G401.6 (cell line): ENCODE measurements at regions not wholly inside any gene's neighbourhood (a gene's known extent, or its start where the extent isn't known, plus 50 kb on each side); places are given as distances from the start of the nearest gene placed in this dataset.

ENCODE experiments used
- FAIRE-seq: peaks from 2 replicates; lab custom pipeline; 2012; peaks lifted over from hg19 to GRCh38; lab: Jason Lieb, UNC

GRCh38 chr18:65547046-65547445 lies 203.8 kb upstream of the CDH7 start:
- no peak for FAIRE-seq

DNA sequence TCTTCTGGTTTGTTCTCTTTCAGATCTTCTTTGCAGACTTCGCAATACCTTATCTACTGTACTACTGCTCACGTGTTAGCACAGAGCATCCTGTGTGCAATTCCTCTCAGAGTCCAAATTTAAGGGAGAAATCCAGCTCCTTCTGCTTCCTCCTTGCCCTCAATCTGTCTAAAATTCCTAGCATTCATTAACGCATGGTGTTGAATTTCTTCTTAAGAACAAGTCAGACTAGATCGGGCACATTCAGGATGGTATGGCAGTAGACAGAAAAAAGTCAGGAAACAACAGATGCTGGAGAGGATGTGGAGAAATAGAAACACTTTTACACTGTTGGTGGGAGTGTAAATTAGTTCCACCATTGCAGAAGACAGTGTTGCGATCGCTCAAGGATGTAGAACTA lies 206.1 kb upstream of the CDH7 start:
- no peak for FAIRE-seq

DNA sequence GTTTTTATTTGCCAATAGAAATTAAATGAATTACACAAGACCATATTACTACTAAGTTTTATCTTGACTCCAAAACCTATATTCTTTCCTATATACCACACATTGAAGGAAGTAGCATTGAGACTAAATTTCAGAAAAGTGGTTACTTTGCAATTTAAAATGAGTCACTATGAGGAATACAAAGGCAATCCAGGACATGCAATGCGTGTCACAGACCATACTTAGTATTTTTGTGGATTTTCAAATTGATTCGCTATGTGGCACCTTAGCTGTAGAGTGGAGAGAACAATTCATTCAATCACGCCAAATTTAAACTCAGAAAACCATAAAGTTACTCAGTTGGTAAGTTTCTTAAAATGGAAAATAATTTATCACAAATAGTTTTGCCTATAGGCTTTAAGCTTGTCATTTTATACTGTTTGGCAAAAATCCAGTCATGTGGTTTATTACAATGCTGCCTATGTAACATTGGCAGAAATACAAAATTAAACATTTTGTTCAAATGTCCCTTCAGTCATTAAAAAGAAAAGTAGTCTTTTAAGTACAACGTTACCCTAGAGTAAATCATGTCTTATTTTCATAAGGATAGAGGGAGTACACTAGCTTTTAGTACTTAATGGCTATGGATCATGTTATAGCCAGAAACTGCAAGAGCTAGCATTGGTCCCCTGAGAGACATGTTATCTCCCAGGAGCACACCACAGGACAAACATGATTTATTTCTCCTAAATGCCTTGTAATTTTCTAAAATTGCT lies 222.8 kb upstream of the CDH7 start:
- FAIRE-seq: no peak

- no peak for FAIRE-seq
Measured at GRCh38 chr18:65526099-65526498, 224.7 kb upstream of the CDH7 start.

DNA sequence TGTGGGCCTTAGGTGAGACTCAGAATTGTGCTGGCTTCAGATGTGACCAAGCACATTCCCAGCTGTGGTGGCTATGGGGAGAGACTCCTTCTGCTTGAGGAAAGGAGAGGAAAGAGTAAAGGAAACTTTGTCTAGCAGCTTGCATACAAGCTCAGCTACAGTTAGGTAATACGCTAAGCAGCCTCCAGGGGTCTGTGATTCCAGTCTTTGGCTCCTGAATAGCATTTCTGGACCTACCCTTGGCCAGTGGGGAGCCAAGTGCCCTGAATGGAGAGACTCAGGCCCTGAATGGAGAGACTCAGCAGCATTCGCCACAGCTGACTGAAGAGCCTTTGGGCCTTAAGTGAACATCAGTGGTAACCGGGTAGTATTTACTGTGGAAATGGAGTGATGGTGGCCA lies 227.4 kb upstream of the CDH7 start:
- FAIRE-seq: no peak

- FAIRE-seq: no peak
Measured at GRCh38 chr18:65522907-65523306, 227.9 kb upstream of the CDH7 start.

DNA sequence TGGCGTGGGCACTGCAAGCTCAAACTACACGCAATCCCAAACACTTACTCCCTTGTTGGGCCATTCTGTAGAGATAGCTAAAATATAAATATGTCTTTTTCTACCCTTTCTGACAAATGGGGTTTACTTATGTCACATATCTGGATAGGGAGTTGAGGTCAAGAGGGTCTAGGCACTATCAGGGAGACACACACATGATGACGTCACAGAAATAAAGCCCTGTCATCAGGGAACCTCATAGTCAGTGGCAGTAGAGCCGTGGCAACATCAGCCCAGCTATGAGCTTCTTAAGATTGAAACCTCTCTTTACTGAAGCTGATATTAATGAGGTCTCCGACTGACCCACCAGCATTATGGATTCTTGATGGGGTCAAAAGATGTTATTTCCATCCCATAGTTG lies 234.6 kb upstream of the CDH7 start:
- no peak for FAIRE-seq

DNA sequence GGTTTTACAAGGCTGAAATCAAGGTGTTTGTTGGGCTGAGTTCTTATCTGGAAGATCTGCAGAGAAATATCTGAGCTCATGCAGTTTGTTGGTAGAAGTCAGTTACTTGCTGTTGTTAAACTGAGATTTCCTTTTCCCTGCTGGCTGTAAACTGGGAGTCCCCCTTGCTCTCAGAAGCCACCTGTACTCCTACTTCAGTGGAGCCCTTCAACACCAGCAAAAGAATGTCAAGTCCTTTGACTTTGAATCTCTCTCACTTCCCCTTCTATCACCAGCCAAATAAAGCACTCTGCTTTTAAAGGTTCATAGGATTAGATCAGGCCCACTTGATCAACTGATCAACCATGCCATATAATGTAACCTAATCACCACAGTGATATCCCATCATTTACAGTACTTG lies 252.2 kb upstream of the CDH7 start:
- no peak for FAIRE-seq

DNA sequence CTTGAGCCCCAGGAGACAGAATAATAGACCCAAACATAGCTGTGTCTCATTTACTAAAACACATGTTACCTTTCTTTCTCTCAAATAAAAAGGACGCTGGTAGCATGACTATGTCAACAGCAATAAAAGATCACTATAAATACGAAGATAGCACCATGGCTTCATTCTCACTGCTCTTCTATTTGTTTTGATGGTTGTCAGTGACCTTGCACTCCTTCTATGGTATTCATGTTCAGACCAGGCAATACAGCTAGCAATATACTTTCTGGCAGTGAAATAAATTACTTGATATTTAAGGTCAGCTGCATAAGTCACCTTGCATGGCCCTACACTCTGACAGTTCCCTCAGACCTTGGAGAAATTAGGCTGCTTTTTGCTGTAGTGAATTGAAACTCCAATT lies 263.2 kb upstream of the CDH7 start:
- no peak for FAIRE-seq

DNA sequence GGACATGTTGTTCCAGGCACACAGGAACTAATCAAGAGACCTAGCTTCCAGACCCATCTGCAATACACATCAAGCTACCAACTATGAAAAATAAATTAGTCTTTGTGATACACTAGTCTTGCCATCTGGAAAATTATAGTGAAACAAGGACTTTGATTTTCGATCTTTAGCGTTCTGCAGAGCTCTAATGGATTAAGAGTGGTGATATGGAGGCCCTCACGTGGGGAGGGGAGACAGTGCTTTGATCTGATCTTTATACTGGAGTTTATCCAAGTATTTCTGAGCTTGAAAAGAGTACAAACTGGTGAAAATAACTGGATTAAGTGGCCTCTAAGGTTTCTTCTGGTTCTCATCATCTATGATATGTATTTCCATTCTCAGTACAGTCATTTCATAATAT lies 273.4 kb upstream of the CDH7 start:
- FAIRE-seq: no peak

DNA sequence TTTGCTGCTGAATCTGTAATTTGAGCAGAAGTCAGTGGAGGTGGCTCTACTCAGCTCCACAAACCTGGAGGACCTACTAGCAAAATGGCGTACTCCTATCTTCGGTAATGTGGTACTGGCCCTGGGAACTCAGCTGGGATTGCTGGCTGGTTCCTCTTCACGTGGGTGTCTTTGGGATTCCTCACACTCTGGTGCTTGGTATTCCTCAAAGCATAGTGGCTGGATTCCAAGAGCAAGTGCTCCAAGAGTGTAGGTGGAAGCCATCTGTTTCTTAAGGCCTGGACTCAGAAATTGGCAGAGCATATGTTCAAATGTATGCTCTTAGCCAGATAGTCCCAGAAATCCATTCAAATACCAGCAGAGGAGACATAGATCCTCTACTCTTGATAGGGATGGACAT lies 281.9 kb upstream of the CDH7 start:
- no peak for FAIRE-seq

DNA sequence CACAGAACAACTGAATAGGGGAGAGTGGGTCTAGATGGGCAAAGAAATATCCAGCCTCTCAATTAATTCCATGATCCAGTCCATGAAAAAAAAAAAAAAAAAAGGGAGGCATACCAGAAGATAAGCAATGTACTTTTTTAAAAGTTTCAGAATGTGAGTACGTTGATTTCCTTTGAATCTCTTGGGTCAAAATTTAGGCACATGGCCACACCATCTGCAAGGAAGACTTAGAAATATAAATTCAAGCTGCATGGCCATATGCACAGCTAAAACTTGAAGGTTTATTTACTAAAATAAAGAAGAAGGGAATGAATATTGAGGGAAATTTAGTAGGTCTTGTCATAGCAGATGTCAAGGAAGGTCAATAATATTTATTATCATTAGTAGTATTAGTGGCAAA lies 286.5 kb upstream of the CDH7 start:
- FAIRE-seq: no peak

DNA sequence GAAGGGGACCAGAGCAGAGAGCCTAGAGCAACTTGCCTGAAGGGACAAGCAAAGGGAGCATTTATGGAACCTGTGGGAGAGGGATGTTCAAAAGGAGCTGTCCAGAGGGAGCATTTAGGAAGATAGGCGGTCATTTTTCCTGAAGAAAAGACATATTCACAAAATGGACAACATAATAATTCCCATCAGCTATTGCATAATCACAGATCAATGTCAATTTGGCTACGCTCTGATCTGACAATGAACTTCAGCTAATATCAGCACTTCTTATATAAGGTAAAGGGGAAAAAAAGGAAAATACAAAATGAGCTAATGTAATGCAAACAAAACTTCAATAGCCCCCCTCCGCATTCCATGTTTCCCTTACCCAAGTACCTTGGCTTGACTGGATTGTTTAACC lies 291.1 kb upstream of the CDH7 start:
- FAIRE-seq: no peak

DNA sequence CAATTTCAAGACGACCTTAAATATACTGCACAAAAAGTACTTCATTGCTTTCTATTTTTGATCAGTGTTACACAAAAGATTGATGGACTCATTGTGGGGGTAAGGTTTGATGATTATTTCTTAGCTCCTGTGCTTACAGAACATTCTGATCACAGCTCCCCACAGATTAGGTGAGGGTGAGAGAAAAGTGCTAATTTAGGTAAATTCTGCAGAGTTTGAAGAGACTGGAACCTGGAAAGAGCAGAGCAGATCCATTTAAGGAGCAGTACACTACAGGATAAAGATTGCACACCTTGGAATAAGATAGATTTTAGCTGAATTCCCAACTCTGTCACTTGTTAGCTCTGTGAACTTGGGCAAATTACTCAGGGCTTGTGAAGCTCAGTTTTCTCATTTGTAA lies 291.9 kb upstream of the CDH7 start:
- FAIRE-seq: no peak

- FAIRE-seq: no peak
Measured at GRCh38 chr18:65439188-65439587, 311.6 kb upstream of the CDH7 start.

- FAIRE-seq: no peak
Measured at GRCh38 chr18:65436430-65436829, 314.4 kb upstream of the CDH7 start.

DNA sequence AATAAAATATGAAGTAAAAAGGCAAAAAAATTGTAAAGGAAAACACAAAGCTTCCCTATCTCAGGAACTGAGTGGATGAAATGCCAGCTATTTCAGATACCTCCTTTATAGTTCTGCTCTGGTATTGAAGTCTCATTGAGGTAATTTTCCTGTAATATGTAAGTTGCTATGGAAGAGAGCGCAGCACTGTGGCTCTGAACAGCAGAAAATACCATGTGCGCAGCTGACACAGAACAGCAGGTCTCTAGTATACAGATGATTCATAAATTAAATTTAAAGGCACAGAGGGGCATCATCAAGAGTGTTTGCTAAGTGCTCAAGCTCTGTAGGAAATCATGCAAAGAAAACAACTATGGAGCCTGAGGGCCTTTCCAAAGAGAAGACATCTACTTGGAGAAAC lies 315.3 kb upstream of the CDH7 start:
- FAIRE-seq: no peak

DNA sequence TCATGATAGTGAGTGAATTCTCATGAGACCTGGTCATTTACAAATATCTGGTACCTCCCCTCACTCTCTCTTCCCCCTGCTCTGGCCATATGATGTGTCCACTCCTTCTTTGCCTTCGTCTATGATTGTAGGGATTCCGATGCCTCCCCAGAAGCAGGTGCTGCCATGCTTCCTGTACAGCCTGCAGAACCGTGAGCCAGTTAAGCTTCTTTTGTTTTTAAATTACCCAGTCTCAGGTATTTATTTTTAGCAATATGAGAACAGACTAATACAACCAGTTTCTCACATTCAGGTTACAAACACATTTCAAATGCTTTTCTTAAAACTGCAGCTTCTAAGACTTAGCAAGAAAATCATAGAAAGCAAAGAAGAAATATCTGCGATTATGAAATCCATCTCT lies 321.2 kb upstream of the CDH7 start:
- no peak for FAIRE-seq

DNA sequence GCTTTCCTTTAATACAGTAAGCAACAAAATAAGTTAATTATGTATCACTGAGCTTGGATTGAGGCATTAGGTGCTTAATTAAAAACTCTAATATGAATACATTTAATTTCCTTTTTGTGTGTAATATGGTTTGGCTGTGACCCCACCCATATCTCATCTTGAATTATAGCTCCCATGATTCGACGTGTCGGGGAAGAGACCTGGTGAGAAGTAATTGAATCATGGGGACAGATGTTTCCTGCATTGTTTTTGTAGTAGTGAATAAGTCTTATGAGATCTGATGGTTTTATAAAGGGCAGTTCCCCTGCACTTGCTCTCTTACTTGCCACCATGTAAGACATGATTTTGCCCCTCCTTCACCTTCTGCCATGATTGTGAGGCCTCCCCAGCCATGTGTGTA lies 325.4 kb upstream of the CDH7 start:
- no peak for FAIRE-seq

- FAIRE-seq: no peak
Measured at GRCh38 chr18:65423776-65424175, 327.0 kb upstream of the CDH7 start.

GRCh38 chr18:65422544-65423136 lies 328.2 kb upstream of the CDH7 start:
- FAIRE-seq: no peak

GRCh38 chr18:65415098-65415497 lies 335.7 kb upstream of the CDH7 start:
- no peak for FAIRE-seq

GRCh38 chr18:65414501-65414900 lies 336.3 kb upstream of the CDH7 start:
- no peak for FAIRE-seq

GRCh38 chr18:65411061-65411460 lies 339.8 kb upstream of the CDH7 start:
- no peak for FAIRE-seq

DNA sequence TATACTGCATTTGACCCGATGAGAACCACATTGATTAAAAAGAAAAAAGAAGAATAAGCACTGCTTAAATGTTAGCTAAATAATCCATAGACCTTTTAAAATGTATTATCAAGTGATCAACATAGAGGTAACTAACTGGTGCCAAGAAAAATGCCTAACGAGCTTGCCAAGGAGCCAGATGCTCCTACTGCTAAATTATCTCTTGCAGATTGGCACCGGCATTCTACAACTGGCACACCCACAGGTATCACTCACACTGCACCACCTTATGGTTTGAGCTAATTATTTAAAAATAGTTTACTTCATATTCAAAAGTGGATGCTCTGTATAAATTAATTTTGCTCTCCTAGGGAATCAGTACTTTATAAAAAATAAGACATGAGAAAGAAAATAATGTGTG lies 341.6 kb upstream of the CDH7 start:
- FAIRE-seq: no peak
